H9 (cell line): ENCODE measurements at regions not wholly inside any gene's neighbourhood (a gene's known extent, or its start where the extent isn't known, plus 50 kb on each side); places are given as distances from the start of the nearest gene placed in this dataset.

ENCODE experiments used
- DNase-seq: peaks from one replicate; pipeline ENCODE4 v3.0.0-alpha.2; 2017
- H2AFZ ChIP-seq: one replicate; pipeline ENCODE4 v1.6.1; 2013; ENCODE audit warnings: mild to moderate bottlenecking, low read length, control low read depth, moderate library complexity
- H2AK5ac ChIP-seq: 2 replicates; pipeline ENCODE4 v1.6.1; 2013; ENCODE audit warnings: low read length, control low read depth, mixed read lengths; ENCODE audit not compliant: insufficient read length
- H2BK120ac ChIP-seq: one replicate; pipeline ENCODE4 v1.6.1; 2013; ENCODE audit warnings: low read depth, mild to moderate bottlenecking, low read length, control low read depth, inconsistent platforms; ENCODE audit not compliant: poor library complexity, severe bottlenecking
- H2BK12ac ChIP-seq: 2 replicates; pipeline ENCODE4 v1.6.1; 2013; ENCODE audit warnings: low read length, control low read depth, mixed read lengths, low read depth; ENCODE audit not compliant: insufficient read length
- H2BK15ac ChIP-seq: 2 replicates; pipeline ENCODE4 v1.6.1; 2013; ENCODE audit warnings: low read depth, low read length, control low read depth
- H2BK20ac ChIP-seq: one replicate; pipeline ENCODE4 v1.6.1; 2013; ENCODE audit warnings: low read depth, mild to moderate bottlenecking, low read length, control low read depth, inconsistent platforms; ENCODE audit not compliant: poor library complexity, severe bottlenecking
- H2BK5ac ChIP-seq: 2 replicates; pipeline ENCODE4 v1.6.1; 2013; ENCODE audit warnings: low read length, control low read depth, mixed read lengths; ENCODE audit not compliant: insufficient read length
- H3K14ac ChIP-seq: 2 replicates; pipeline ENCODE4 v1.6.1; 2013; ENCODE audit warnings: low read length, control low read depth; ENCODE audit not compliant: insufficient read depth
- H3K18ac ChIP-seq: 2 replicates; pipeline ENCODE4 v1.6.1; 2013; ENCODE audit warnings: low read depth, mild to moderate bottlenecking, mixed read lengths, low read length, control low read depth; ENCODE audit not compliant: insufficient read length
- H3K23ac ChIP-seq: 2 replicates; pipeline ENCODE4 v1.6.1; 2013; ENCODE audit warnings: low read length, control low read depth, mixed read lengths, low read depth; ENCODE audit not compliant: insufficient read length
- H3K23me2 ChIP-seq: 2 replicates; pipeline ENCODE4 v1.6.1; 2013; ENCODE audit warnings: low read depth, mild to moderate bottlenecking, mixed read lengths, low read length, control low read depth; ENCODE audit not compliant: insufficient read length, poor library complexity, severe bottlenecking
- H3K27ac ChIP-seq: 2 replicates; pipeline ENCODE4 v1.5.1; 2013; ENCODE audit warnings: low read length, control low read depth, mixed read lengths, low read depth; ENCODE audit not compliant: insufficient read length
- H3K27me3 ChIP-seq: 2 replicates; pipeline ENCODE4 v1.6.1; 2013; ENCODE audit warnings: low read length, control low read depth, inconsistent platforms; ENCODE audit not compliant: insufficient read depth
- H3K4ac ChIP-seq: 2 replicates; pipeline ENCODE4 v1.6.1; 2013; ENCODE audit warnings: low read depth, mild to moderate bottlenecking, control low read depth, inconsistent platforms, low read length, moderate library complexity
- H3K4me1 ChIP-seq: 2 replicates; pipeline ENCODE4 v1.6.1; 2013; ENCODE audit warnings: low read length, control low read depth, inconsistent platforms; ENCODE audit not compliant: insufficient read depth
- H3K4me2 ChIP-seq: 2 replicates; pipeline ENCODE4 v1.6.1; 2013; ENCODE audit warnings: low read length, control low read depth, mixed read lengths; ENCODE audit not compliant: insufficient read length, insufficient read depth
- H3K56ac ChIP-seq: 2 replicates; pipeline ENCODE4 v1.6.1; 2013; ENCODE audit warnings: low read depth, mild to moderate bottlenecking, mixed read lengths, low read length, control low read depth; ENCODE audit not compliant: insufficient read length
- H3K79me1 ChIP-seq: 2 replicates; pipeline ENCODE4 v1.6.1; 2013; ENCODE audit warnings: low read depth, mild to moderate bottlenecking, moderate library complexity, low read length, control low read depth, inconsistent platforms; ENCODE audit not compliant: insufficient read depth, poor library complexity, severe bottlenecking
- H3K79me2 ChIP-seq: 2 replicates; pipeline ENCODE4 v1.6.1; 2013; ENCODE audit warnings: low read length, control low read depth, inconsistent platforms; ENCODE audit not compliant: insufficient read depth
- H3K9ac ChIP-seq: 2 replicates; pipeline ENCODE4 v1.6.1; 2013; ENCODE audit warnings: low read length, control low read depth, mixed read lengths; ENCODE audit not compliant: insufficient read length; ENCODE audit errors: extremely low read depth
- H3K9me3 ChIP-seq: one replicate; pipeline ENCODE4 v1.6.1; 2013; ENCODE audit warnings: low read depth, low read length, inconsistent platforms; ENCODE audit not compliant: control insufficient read depth
- H3T11ph ChIP-seq: one replicate; pipeline ENCODE4 v1.6.1; 2013; ENCODE audit warnings: mild to moderate bottlenecking, low read length, control low read depth, inconsistent platforms
- H4K20me1 ChIP-seq: one replicate; pipeline ENCODE4 v1.6.1; 2013; ENCODE audit not compliant: control insufficient read depth, insufficient read length, insufficient read depth
- H4K5ac ChIP-seq: 2 replicates; pipeline ENCODE4 v1.6.1; 2013; ENCODE audit warnings: low read depth, mild to moderate bottlenecking, mixed read lengths, low read length, control low read depth; ENCODE audit not compliant: insufficient read length
- H4K8ac ChIP-seq: replicated peaks from 2 replicates; pipeline ENCODE4 v1.6.1; 2013; ENCODE audit warnings: low read length, control low read depth, mixed read lengths, low read depth; ENCODE audit not compliant: insufficient read length
- H4K91ac ChIP-seq: 2 replicates; pipeline ENCODE4 v1.6.1; 2013; ENCODE audit warnings: low read depth, mild to moderate bottlenecking, moderate library complexity, mixed read lengths, low read length, control low read depth; ENCODE audit not compliant: insufficient read length
- H3K27ac Mint-ChIP-seq, 3 experiments: 2 replicates in 2 of 3; 3 replicates in 1 of 3; pipeline ENCODE4 v1.8.0; 2020 to 2021; ENCODE audit warnings: mixed read lengths in 3 of 3, mild to moderate bottlenecking in 1 of 3, moderate library complexity in 1 of 3
- H3K27me3 Mint-ChIP-seq: 2 replicates; pipeline ENCODE4 v1.8.0; 2021; ENCODE audit warnings: low read depth, mild to moderate bottlenecking, moderate library complexity, mixed read lengths
- H3K36me3 Mint-ChIP-seq, 3 experiments: 2 replicates in 2 of 3; 3 replicates in 1 of 3; pipeline ENCODE4 v1.8.0; 2020 to 2021; ENCODE audit warnings: low read depth in 3 of 3, mixed read lengths in 3 of 3; ENCODE audit not compliant: insufficient read depth in 1 of 3
- H3K4me1 Mint-ChIP-seq, 2 experiments: 2 replicates each; pipeline ENCODE4 v1.8.0; 2020; ENCODE audit warnings: mixed read lengths in 2 of 2
- H3K4me3 Mint-ChIP-seq, 2 experiments: 2 replicates in 1 of 2; 3 replicates in 1 of 2; pipeline ENCODE4 v1.8.0; 2020 to 2021; ENCODE audit warnings: mild to moderate bottlenecking in 2 of 2, mixed read lengths in 2 of 2, moderate library complexity in 1 of 2
- H3K9me3 Mint-ChIP-seq, 2 experiments: 2 replicates in 1 of 2; 3 replicates in 1 of 2; pipeline ENCODE4 v1.8.0; 2020; ENCODE audit warnings: mild to moderate bottlenecking in 2 of 2, mixed read lengths in 2 of 2, moderate library complexity in 1 of 2
- CTCF ChIP-seq: fragments of 200-600 bp; sonication (generic); conservative IDR thresholded peaks from 3 replicates; pipeline ENCODE4 v1.8.0; 2021; ENCODE audit warnings: antibody characterized with exemption, mild to moderate bottlenecking
- WGBS: extraction: QIAGEN DNeasy Blood & Tissue Kit; methylation state at CpG from one replicate; pipeline ENCODE4 v1.1.7; 2013; ENCODE audit warnings: missing lambda C conversion rate, low lambda C conversion rate, mixed read lengths; ENCODE audit not compliant: insufficient read length; ENCODE audit errors: extremely low coverage; 5-methylcytosine and 5-hydroxymethylcytosine counted together

- H3K9me3 ChIP-seq = peaks cover 66% of the 10 kb centered on the region
- Mint-ChIP-seq H3K4me3 (no peak overlapping the region), H3K9me3 (peaks cover 83 to 90% of the 10 kb centered on the region in 2 experiments), H3K27me3 (peaks cover 3% of the 10 kb centered on the region), H3K36me3 (peaks cover 5 to 41% (median 13%) of the 10 kb centered on the region in 3 experiments), H3K27ac (no peak overlapping the region), H3K4me1 (no peaks in the 10 kb centered on the region)
- H3K9ac ChIP-seq = no peak overlapping the region
- H3K4ac ChIP-seq = no peak overlapping the region
- no peak overlapping the region for H3K4me2 ChIP-seq
- no peak overlapping the region for H2BK12ac ChIP-seq
- H2BK20ac ChIP-seq = no peak overlapping the region
- H3K27ac ChIP-seq = no peak overlapping the region
- H3K23ac ChIP-seq = no peak overlapping the region
- H3K56ac ChIP-seq = no peak overlapping the region
- no peak overlapping the region for H2AFZ ChIP-seq
- H4K5ac ChIP-seq = no peak overlapping the region
- H2BK120ac ChIP-seq = no peak overlapping the region
- no peak overlapping the region for H3T11ph ChIP-seq
- TF ChIP-seq CTCF = no peak
- no peak overlapping the region for H4K91ac ChIP-seq
- H2BK5ac ChIP-seq = no peak overlapping the region
- no peak overlapping the region for H3K14ac ChIP-seq
- no peak overlapping the region for H3K18ac ChIP-seq
- no peaks in the 10 kb centered on the region for H3K27me3 ChIP-seq
- H3K79me2 ChIP-seq = no peaks in the 10 kb centered on the region
- H4K20me1 ChIP-seq = no peaks in the 10 kb centered on the region
- no peak overlapping the region for H4K8ac ChIP-seq
- H3K23me2 ChIP-seq = no peaks in the 10 kb centered on the region
- H3K4me1 ChIP-seq = no peaks in the 10 kb centered on the region
- WGBS = no CpG with 5 or more reads among the region's 4 CpGs
- no peak overlapping the region for H2AK5ac ChIP-seq
- H2BK15ac ChIP-seq = no peak overlapping the region
- no peaks in the 10 kb centered on the region for H3K79me1 ChIP-seq
- DNase-seq = no peak
Observed at GRCh38 chr19:57063070-57063469, 56.7 kb upstream of the USP29 start.
